ENCODE measurements at regions not wholly inside any gene's neighbourhood (a gene's known extent, or its start where the extent isn't known, plus 50 kb on each side); places are given as distances from the start of the nearest gene placed in this dataset.

DNA sequence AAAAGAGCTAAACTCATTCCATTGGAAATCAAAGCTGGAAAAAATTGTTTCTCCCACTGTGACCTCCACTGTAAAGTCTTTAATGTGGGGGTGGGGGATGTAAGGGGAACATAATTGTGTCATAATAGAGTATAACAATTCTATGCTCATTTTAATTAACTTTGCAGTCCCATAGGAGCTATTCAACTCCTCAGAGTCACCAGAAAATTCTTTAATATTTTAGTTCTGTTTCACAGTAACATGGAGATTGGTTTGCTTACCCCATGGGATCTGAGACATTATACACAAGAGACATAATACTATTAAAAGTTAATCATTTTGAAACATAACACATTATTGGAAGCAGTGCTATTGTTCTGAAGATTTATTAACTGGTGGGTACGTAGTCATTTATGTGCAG is 765.9 kb upstream of the GRM7 start:
- Histone ChIP-seq H3K27me3 (peaks cover 0 to 2% (median 0%) of the 10 kb centered on the region in 7 donors), H3K4me3 (no peak overlapping the region), H3K36me3 (no peaks in the 10 kb centered on the region), H3K4me1 (no peaks in the 10 kb centered on the region), H3K9me3 (no peaks in the 10 kb centered on the region), H3K27ac (no peak overlapping the region)
- WGBS, 2 donors: 77 to 84% methylated on average over 1 of the region's 1 CpG
- intact Hi-C loops (cut with DNase I): no loop called here
- ATAC-seq (no peak), DNase-seq (no peak)
- TF ChIP-seq, protein P1, sequence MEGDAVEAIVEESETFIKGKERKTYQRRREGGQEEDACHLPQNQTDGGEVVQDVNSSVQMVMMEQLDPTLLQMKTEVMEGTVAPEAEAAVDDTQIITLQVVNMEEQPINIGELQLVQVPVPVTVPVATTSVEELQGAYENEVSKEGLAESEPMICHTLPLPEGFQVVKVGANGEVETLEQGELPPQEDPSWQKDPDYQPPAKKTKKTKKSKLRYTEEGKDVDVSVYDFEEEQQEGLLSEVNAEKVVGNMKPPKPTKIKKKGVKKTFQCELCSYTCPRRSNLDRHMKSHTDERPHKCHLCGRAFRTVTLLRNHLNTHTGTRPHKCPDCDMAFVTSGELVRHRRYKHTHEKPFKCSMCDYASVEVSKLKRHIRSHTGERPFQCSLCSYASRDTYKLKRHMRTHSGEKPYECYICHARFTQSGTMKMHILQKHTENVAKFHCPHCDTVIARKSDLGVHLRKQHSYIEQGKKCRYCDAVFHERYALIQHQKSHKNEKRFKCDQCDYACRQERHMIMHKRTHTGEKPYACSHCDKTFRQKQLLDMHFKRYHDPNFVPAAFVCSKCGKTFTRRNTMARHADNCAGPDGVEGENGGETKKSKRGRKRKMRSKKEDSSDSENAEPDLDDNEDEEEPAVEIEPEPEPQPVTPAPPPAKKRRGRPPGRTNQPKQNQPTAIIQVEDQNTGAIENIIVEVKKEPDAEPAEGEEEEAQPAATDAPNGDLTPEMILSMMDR (IDR thresholded peaks at IDR 0.05): no peak

DNA sequence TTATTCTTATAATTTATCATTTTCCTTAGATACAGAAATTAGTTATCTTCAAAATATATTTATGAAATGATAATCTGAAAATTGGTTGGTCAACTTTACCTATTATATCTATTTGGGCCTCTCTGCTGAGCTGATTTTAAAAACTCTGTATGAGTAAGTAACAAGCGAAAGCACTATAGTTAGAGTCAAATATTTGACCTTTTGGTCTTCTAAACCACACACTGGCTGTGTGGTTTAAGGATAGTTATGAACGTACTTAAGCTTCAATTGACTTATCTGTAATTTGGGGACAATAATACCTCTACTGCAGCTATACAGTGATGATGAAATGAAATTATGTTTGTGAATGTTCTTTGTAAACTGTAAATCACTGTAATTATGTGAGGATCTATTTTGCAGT is 763.9 kb upstream of the GRM7 start:
- DNase-seq (no peak), ATAC-seq (no peak)
- Histone ChIP-seq H3K27me3 (no peaks in the 10 kb centered on the region), H3K4me3 (no peak overlapping the region), H3K4me1 (no peaks in the 10 kb centered on the region), H3K9me3 (no peaks in the 10 kb centered on the region), H3K27ac (no peak overlapping the region), H3K36me3 (no peaks in the 10 kb centered on the region)
- TF ChIP-seq, protein P1 (IDR thresholded peaks at IDR 0.05): no peak
- intact Hi-C loops (cut with DNase I): no loop called here
- WGBS, 2 donors: 66 to 72% methylated on average over 2 of the region's 2 CpGs

DNA sequence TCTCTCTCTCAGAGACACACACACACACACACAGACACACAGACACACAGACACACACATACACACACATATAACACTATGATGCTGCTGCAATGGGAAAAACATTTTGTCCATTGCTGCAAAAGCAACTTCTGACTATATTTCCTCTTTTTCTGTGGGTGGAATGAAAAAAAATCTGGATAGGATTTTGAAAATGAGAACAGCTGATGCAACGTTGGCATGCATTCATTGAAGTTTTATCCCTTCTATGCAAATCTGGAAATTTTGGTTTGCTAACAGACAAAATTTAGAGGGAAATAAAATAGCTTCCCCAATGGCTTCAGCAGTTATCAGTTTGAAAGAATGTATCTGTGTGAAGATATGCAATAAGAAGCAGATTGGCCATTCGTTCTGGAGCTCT is 763.4 kb upstream of the GRM7 start:
- Histone ChIP-seq H3K4me3 (no peak overlapping the region), H3K9me3 (peaks cover 0 to 4% (median 0%) of the 10 kb centered on the region in 11 donors), H3K4me1 (no peaks in the 10 kb centered on the region), H3K27ac (no peak overlapping the region), H3K36me3 (no peaks in the 10 kb centered on the region), H3K27me3 (no peaks in the 10 kb centered on the region)
- DNase-seq (no peak), ATAC-seq (no peak)
- TF ChIP-seq, protein P1 (IDR thresholded peaks at IDR 0.05): no peak
- intact Hi-C loops (cut with DNase I): no loop called here
- 54 to 65% methylated on average over 2 of the region's 2 CpGs for WGBS, 2 donors

DNA sequence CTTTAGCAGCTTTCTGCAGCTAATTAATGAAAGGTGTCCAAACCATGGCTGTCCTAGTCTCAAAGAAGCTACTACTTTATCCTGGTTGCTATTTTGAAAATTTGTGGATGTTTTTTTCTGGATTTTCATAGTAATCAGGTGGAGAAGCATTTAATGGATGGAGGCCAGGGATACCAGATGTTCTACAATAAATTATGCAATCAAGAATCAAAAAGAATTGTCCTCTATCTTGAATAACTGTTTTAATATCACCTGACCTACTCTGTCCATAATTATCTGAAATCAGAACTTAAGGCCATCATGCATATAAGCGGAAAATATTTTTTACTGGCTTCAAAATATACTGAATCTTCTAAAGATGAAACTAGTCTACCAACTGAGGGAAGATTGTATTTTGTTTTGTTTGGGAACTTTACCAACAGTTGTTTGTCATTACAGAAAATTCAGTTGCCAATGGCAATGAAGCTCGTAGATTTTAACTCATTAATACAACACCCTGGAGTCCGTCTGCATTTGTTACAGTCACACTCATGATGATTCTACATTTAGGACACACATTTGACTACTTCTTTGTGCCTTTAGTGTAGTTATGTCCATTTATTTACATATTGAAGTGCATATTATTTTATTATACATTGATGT is 762.3 kb upstream of the GRM7 start:
- DNase-seq (no peak), ATAC-seq (no peak)
- WGBS, 2 donors: 74 to 85% methylated on average over 3 of the region's 3 CpGs
- Histone ChIP-seq H3K27ac (no peak overlapping the region), H3K4me3 (no peak overlapping the region), H3K36me3 (no peaks in the 10 kb centered on the region), H3K27me3 (no peaks in the 10 kb centered on the region), H3K9me3 (peaks cover 0 to 7% (median 0%) of the 10 kb centered on the region in 11 donors), H3K4me1 (no peaks in the 10 kb centered on the region)
- intact Hi-C loops (cut with DNase I): no loop called here
- TF ChIP-seq, protein P1 (IDR thresholded peaks at IDR 0.05): no peak

Data from heart right ventricle (tissue), 16 donors.